GM23338 (cell line): ENCODE measurements at regions not wholly inside any gene's neighbourhood (a gene's known extent, or its start where the extent isn't known, plus 50 kb on each side); places are given as distances from the start of the nearest gene placed in this dataset.

Experiments
- CTCF ChIP-seq, 2 experiments: fragments of 200-600 bp in 1 of 2; sonication (generic) in 1 of 2; conservative IDR thresholded peaks; 2 replicates each; pipeline versions ENCODE4 v1.5.1 to v1.6.1; 2016 to 2017; ENCODE audit warnings: antibody characterized with exemption in 2 of 2, low read depth in 2 of 2, mild to moderate bottlenecking in 2 of 2, moderate library complexity in 1 of 2
- EZH2 ChIP-seq: fragments of 200-600 bp; sonication (generic); IDR thresholded peaks from one replicate; pipeline ENCODE4 v1.8.0; 2017; ENCODE audit warnings: antibody characterized with exemption, mild to moderate bottlenecking, low read depth; ENCODE audit not compliant: unreplicated experiment
- EZH2phosphoT487 ChIP-seq: fragments of 200-600 bp; sonication (generic); IDR thresholded peaks from one replicate; pipeline ENCODE4 v1.8.1; 2018; ENCODE audit warnings: antibody characterized with exemption; ENCODE audit not compliant: unreplicated experiment
- JUNB ChIP-seq: IDR thresholded peaks from one replicate; pipeline ENCODE4 v1.6.1; 2016; ENCODE audit warnings: antibody characterized with exemption; ENCODE audit not compliant: unreplicated experiment
- POLR2AphosphoS5 ChIP-seq: IDR thresholded peaks from 2 replicates; pipeline ENCODE4 v1.6.1; 2016; ENCODE audit warnings: antibody characterized with exemption, low read depth
- TF ChIP-seq, protein P1 (sequence below): IDR thresholded peaks from one replicate; pipeline ENCODE4 v1.6.1; 2018; ENCODE audit warnings: antibody characterized with exemption; ENCODE audit not compliant: unreplicated experiment

DNA sequence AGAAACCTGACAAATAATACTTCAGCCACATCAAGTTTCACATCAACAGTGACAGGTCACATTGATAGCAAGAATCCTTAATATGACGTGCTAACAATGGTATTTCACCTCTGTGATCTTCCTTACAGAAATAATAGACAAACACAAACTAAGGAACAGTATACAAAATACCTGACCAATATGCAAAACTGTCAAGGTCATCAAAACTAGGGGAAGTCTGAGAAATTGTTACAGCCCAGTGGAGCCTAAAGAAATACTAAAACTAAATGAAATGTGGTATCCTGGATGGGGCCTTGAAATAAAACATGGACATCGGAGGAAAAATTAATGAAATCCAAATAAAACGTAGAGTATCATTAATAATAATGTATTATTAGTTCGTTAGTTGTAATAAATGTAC is 422.0 kb upstream of the ZNF385D start:
- TF ChIP-seq EZH2phosphoT487 (no peak), CTCF (conservative IDR thresholded peaks at IDR 0.05; ENCODE audit: low read depth in 2 of 2) (no peak), EZH2 (no peak), JUNB (no peak), POLR2AphosphoS5 (no peak)
- TF ChIP-seq, protein P1, sequence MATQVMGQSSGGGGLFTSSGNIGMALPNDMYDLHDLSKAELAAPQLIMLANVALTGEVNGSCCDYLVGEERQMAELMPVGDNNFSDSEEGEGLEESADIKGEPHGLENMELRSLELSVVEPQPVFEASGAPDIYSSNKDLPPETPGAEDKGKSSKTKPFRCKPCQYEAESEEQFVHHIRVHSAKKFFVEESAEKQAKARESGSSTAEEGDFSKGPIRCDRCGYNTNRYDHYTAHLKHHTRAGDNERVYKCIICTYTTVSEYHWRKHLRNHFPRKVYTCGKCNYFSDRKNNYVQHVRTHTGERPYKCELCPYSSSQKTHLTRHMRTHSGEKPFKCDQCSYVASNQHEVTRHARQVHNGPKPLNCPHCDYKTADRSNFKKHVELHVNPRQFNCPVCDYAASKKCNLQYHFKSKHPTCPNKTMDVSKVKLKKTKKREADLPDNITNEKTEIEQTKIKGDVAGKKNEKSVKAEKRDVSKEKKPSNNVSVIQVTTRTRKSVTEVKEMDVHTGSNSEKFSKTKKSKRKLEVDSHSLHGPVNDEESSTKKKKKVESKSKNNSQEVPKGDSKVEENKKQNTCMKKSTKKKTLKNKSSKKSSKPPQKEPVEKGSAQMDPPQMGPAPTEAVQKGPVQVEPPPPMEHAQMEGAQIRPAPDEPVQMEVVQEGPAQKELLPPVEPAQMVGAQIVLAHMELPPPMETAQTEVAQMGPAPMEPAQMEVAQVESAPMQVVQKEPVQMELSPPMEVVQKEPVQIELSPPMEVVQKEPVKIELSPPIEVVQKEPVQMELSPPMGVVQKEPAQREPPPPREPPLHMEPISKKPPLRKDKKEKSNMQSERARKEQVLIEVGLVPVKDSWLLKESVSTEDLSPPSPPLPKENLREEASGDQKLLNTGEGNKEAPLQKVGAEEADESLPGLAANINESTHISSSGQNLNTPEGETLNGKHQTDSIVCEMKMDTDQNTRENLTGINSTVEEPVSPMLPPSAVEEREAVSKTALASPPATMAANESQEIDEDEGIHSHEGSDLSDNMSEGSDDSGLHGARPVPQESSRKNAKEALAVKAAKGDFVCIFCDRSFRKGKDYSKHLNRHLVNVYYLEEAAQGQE: no peak
